Esophagus squamous epithelium (tissue), 4 donors: ENCODE measurements at regions not wholly inside any gene's neighbourhood (a gene's known extent, or its start where the extent isn't known, plus 50 kb on each side); places are given as distances from the start of the nearest gene placed in this dataset.

ENCODE experiments used
- CTCF ChIP-seq, 6 experiments: fragments of 450-650 bp in 4 of 6; fragments of 200-600 bp in 2 of 6; sonication (generic) in 2 of 6; IDR thresholded peaks; one replicate each; pipeline ENCODE4 v1.5.1; 2016 to 2019; ENCODE audit warnings: antibody characterized with exemption in 6 of 6, mild to moderate bottlenecking in 4 of 6, moderate library complexity in 4 of 6
- POLR2A ChIP-seq, 4 donors: fragments of 450-650 bp; IDR thresholded peaks; one replicate each; pipeline ENCODE4 v1.6.1; 2017; ENCODE audit warnings: antibody characterized with exemption in 4 of 4, mild to moderate bottlenecking in 4 of 4, moderate library complexity in 3 of 4

- no peak for TF ChIP-seq CTCF (IDR thresholded peaks at IDR 0.05)
- no peak for TF ChIP-seq POLR2A (IDR thresholded peaks at IDR 0.05)
These were observed 575.5 kb upstream of the ID4 start for GRCh38 chr6:19261642-19262041.
